Nephron (organoid): ENCODE measurements at regions not wholly inside any gene's neighbourhood (a gene's known extent, or its start where the extent isn't known, plus 50 kb on each side); places are given as distances from the start of the nearest gene placed in this dataset.

ENCODE experiments used
- H3K27ac Mint-ChIP-seq, 3 experiments: 2 replicates each; pipeline ENCODE4 v1.8.0; 2020; ENCODE audit warnings: mixed read lengths in 3 of 3, mild to moderate bottlenecking in 2 of 3, moderate library complexity in 1 of 3
- H3K27me3 Mint-ChIP-seq: 2 replicates; pipeline ENCODE4 v1.8.0; 2021; ENCODE audit warnings: low read depth, mild to moderate bottlenecking, moderate library complexity, mixed read lengths
- H3K36me3 Mint-ChIP-seq: 2 replicates; pipeline ENCODE4 v1.8.0; 2020; ENCODE audit warnings: low read depth, mixed read lengths
- H3K4me1 Mint-ChIP-seq: 2 replicates; pipeline ENCODE4 v1.8.0; 2020; ENCODE audit warnings: mixed read lengths
- H3K4me3 Mint-ChIP-seq, 3 experiments: 2 replicates each; pipeline ENCODE4 v1.8.0; 2020; ENCODE audit warnings: mild to moderate bottlenecking in 3 of 3, mixed read lengths in 3 of 3, moderate library complexity in 2 of 3
- H3K9me3 Mint-ChIP-seq: 2 replicates; pipeline ENCODE4 v1.8.0; 2020; ENCODE audit warnings: mixed read lengths
- CTCF ChIP-seq, 3 experiments: fragments of 200-600 bp; sonication (generic); IDR thresholded peaks; one replicate each; pipeline ENCODE4 v1.5.0; 2021; ENCODE audit warnings: antibody characterized with exemption in 3 of 3; ENCODE audit not compliant: unreplicated experiment in 3 of 3

DNA sequence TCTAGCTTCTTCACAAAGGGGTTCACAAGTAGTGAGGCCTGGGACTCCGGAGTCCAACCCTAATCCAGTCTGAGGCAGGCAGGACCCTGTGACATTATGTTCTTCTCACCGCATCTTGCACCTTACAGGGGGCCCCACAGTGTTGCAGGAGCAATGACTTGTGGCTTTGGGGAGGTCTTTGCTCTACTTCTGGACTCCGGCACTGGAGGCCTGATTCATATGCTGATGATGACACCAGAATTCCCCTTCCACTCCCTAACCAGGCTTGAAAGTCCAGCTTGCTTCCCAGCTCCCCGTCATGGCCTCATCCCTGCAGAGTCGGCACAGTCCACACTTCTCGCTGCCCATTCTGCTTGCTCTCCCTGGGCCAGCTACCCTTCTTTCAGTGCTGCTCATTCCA lies 96.3 kb upstream of the SLC44A3 start:
- Mint-ChIP-seq H3K9me3 (no peaks in the 10 kb centered on the region), H3K4me1 (peaks cover 34% of the 10 kb centered on the region), H3K27ac (peak overlapping the region in 1 of 3 experiments; percentile 55), H3K36me3 (no peaks in the 10 kb centered on the region), H3K4me3 (no peak overlapping the region), H3K27me3 (no peaks in the 10 kb centered on the region)
- no peak for TF ChIP-seq CTCF (IDR thresholded peaks at IDR 0.05; ENCODE audit: unreplicated experiment in 3 of 3)

DNA sequence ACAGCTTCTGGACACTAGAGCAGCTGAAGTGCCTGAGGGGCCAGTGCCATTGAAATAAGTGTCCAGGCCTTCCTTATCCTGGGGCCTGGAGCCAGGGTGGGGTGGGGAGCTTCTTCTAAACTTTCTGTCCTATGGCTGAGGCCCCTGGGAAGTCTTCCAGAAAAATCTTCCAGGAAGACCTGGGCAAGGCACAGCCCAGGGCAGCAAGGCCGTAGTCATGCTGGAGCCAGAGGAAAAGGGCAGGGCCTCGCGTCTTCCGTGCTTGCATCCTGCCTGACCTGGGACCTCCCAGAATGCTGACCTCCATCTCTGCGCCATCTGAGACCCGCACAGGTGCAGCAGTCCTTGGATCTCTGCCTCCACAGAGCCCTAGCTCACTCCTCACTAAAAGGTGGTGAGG lies 96.7 kb upstream of the SLC44A3 start:
- TF ChIP-seq CTCF (IDR thresholded peaks at IDR 0.05; ENCODE audit: unreplicated experiment in 3 of 3) = no peak
- Mint-ChIP-seq H3K4me3 (no peak overlapping the region), H3K27ac (no peak overlapping the region), H3K36me3 (no peaks in the 10 kb centered on the region), H3K9me3 (no peaks in the 10 kb centered on the region), H3K4me1 (peaks cover 32% of the 10 kb centered on the region), H3K27me3 (no peaks in the 10 kb centered on the region)

DNA sequence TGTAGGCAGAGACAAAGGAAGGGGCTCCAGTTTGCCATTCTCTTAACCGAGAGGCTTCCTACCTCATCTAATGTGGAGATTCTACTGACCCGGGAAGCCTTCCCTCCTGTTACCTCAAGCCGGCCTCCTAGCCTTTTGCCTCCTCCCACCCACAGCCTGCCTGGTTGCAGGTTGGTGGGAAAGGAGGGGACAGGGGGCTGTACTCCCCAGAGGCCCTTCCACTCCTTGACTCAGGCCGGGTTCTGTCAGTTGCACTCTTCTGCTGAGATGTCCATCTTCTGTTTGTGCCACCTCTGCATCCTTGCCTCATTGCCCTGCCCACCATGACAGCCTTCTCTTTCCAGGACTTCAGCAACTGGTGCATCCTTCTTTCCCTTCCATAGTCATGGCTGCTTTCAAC lies 98.0 kb upstream of the SLC44A3 start:
- no peaks in the 10 kb centered on the region for H3K27me3 Mint-ChIP-seq
- TF ChIP-seq CTCF (IDR thresholded peaks at IDR 0.05; ENCODE audit: unreplicated experiment in 3 of 3) = no peak

GRCh38 chr1:94721240-94721639 lies 98.9 kb upstream of the SLC44A3 start:
- Mint-ChIP-seq H3K4me3 (no peak overlapping the region), H3K36me3 (no peaks in the 10 kb centered on the region), H3K27me3 (no peaks in the 10 kb centered on the region), H3K9me3 (no peaks in the 10 kb centered on the region), H3K27ac (peak overlapping the region in 1 of 3 experiments; percentile 37), H3K4me1 (peaks cover 18% of the 10 kb centered on the region)
- TF ChIP-seq CTCF (IDR thresholded peaks at IDR 0.05; ENCODE audit: unreplicated experiment in 3 of 3) = no peak

More for the DNA sequence above, 98.0 kb upstream of the SLC44A3 start:
- H3K27ac Mint-ChIP-seq = peak overlapping the region in 2 of 3 experiments; percentile 12 to 70
- H3K36me3 Mint-ChIP-seq = no peaks in the 10 kb centered on the region
- H3K4me1 Mint-ChIP-seq = peaks cover 21% of the 10 kb centered on the region
- H3K9me3 Mint-ChIP-seq = no peaks in the 10 kb centered on the region
- no peak overlapping the region for H3K4me3 Mint-ChIP-seq

- Mint-ChIP-seq H3K4me1 (peaks cover 18% of the 10 kb centered on the region), H3K27me3 (no peaks in the 10 kb centered on the region), H3K4me3 (no peak overlapping the region), H3K9me3 (no peaks in the 10 kb centered on the region), H3K36me3 (no peaks in the 10 kb centered on the region), H3K27ac (no peak overlapping the region)
- no peak for TF ChIP-seq CTCF (IDR thresholded peaks at IDR 0.05; ENCODE audit: unreplicated experiment in 3 of 3)
These were observed 100.0 kb upstream of the SLC44A3 start for GRCh38 chr1:94719926-94720793.

- no peak overlapping the region for H3K27ac Mint-ChIP-seq
- peaks cover 3% of the 10 kb centered on the region for H3K27me3 Mint-ChIP-seq
- TF ChIP-seq CTCF (IDR thresholded peaks at IDR 0.05; ENCODE audit: unreplicated experiment in 3 of 3) = no peak
- no peaks in the 10 kb centered on the region for H3K9me3 Mint-ChIP-seq
- no peak overlapping the region for H3K4me3 Mint-ChIP-seq
- no peaks in the 10 kb centered on the region for H3K36me3 Mint-ChIP-seq
- peaks cover 6% of the 10 kb centered on the region for H3K4me1 Mint-ChIP-seq
These were observed 103.2 kb upstream of the SLC44A3 start for GRCh38 chr1:94716965-94717364.
